ENCODE measurements at regions not wholly inside any gene's neighbourhood (a gene's known extent, or its start where the extent isn't known, plus 50 kb on each side); places are given as distances from the start of the nearest gene placed in this dataset.

- TF ChIP-seq CTCF (IDR thresholded peaks at IDR 0.05; ENCODE audit: low read depth, low read length, missing input control), result no peak
These were observed 335.8 kb downstream of the PABPC4L start (continued) for GRCh38 chr4:133865612-133866327.

- no peak overlapping the region for H3K4me3 ChIP-seq (ENCODE audit: low read depth in 1 of 3, low read length in 3 of 3)
- no peaks in the 10 kb centered on the region for H3K27me3 ChIP-seq (ENCODE audit: control insufficient read depth in 4 of 4, insufficient read depth in 4 of 4, low read length in 3 of 4)
- H3K9me3 ChIP-seq (ENCODE audit: control insufficient read depth in 4 of 4, low read length in 3 of 4), result no peaks in the 10 kb centered on the region
- DNase-seq (ENCODE audit: low spot score), result no peak
- no peak overlapping the region for H3K9ac ChIP-seq (ENCODE audit: low read depth in 1 of 2, low read length in 2 of 2)
- 85% methylated on average over 3 of the region's 3 CpGs for WGBS
- H3K36me3 ChIP-seq (ENCODE audit: control insufficient read depth in 4 of 4, insufficient read depth in 3 of 4, low read depth in 1 of 4, low read length in 3 of 4), result no peaks in the 10 kb centered on the region
- TF ChIP-seq RAD21 (IDR thresholded peaks at IDR 0.05) (no peak), ZBTB33 (IDR thresholded peaks at IDR 0.05) (no peak), SP1 (IDR thresholded peaks at IDR 0.05) (no peak), TAF1 (conservative IDR thresholded peaks at IDR 0.05) (no peak), REST (IDR thresholded peaks at IDR 0.05) (no peak), GABPA (IDR thresholded peaks at IDR 0.05 in 1 of 2, conservative IDR thresholded peaks at IDR 0.05 in 1 of 2) (no peak), NR2F2 (IDR thresholded peaks at IDR 0.05) (no peak), EGR1 (IDR thresholded peaks at IDR 0.05; ENCODE audit: low read depth in 2 of 2) (no peak), CTCF (IDR thresholded peaks at IDR 0.05; ENCODE audit: low read depth, low read length, missing input control) (no peak), FOXA2 (IDR thresholded peaks at IDR 0.05) (no peak), MAX (IDR thresholded peaks at IDR 0.05) (no peak), RXRA (IDR thresholded peaks at IDR 0.05) (no peak)
- H3K27ac ChIP-seq (ENCODE audit: low read depth in 1 of 2, low read length in 2 of 2), result no peak overlapping the region
- H3K4me1 ChIP-seq (ENCODE audit: control insufficient read depth in 4 of 4, insufficient read depth in 4 of 4, low read length in 3 of 4), result no peaks in the 10 kb centered on the region
These were observed 338.4 kb downstream of the PABPC4L start for GRCh38 chr4:133863153-133863552.
